NCI-H2081 (cell line): ENCODE measurements at regions not wholly inside any gene's neighbourhood (a gene's known extent, or its start where the extent isn't known, plus 50 kb on each side); places are given as distances from the start of the nearest gene placed in this dataset.

ENCODE experiments used
- DNase-seq, 2 experiments: peaks; one replicate each; lab custom pipeline; 2025; lab: John Stamatoyannopoulos, UW

GRCh38 chr3:95352471-95352870 is 1289.6 kb downstream of the NSUN3 start:
- DNase-seq = no peak

- no peak for DNase-seq
Observed at GRCh38 chr3:95354489-95354888, 1291.6 kb downstream of the NSUN3 start.

- DNase-seq = no peak
Observed at GRCh38 chr3:95356764-95357501, 1294.1 kb downstream of the NSUN3 start.

- no peak for DNase-seq
Observed at GRCh38 chr3:95387242-95388021, 1324.6 kb downstream of the NSUN3 start.

- no peak for DNase-seq
Observed at GRCh38 chr3:95389725-95390313, 1327.0 kb downstream of the NSUN3 start.

GRCh38 chr3:95394286-95394685 is 1331.4 kb downstream of the NSUN3 start:
- DNase-seq = no peak

GRCh38 chr3:95399585-95399984 is 1336.7 kb downstream of the NSUN3 start:
- no peak for DNase-seq

GRCh38 chr3:95401693-95402092 is 1338.8 kb downstream of the NSUN3 start:
- no peak for DNase-seq

GRCh38 chr3:95407709-95408463 is 1345.0 kb downstream of the NSUN3 start:
- no peak for DNase-seq

- no peak for DNase-seq
Observed at GRCh38 chr3:95408464-95408862, 1345.6 kb downstream of the NSUN3 start.

GRCh38 chr3:95418251-95418650 is 1355.4 kb downstream of the NSUN3 start:
- no peak for DNase-seq

GRCh38 chr3:95424279-95424678 is 1361.4 kb downstream of the NSUN3 start:
- DNase-seq = no peak

- no peak for DNase-seq
Observed at GRCh38 chr3:95434491-95434890, 1371.6 kb downstream of the NSUN3 start.

GRCh38 chr3:95437409-95437808 is 1374.5 kb downstream of the NSUN3 start:
- no peak for DNase-seq

GRCh38 chr3:95438274-95438673 is 1375.4 kb downstream of the NSUN3 start:
- DNase-seq = no peak

- no peak for DNase-seq
Observed at GRCh38 chr3:95442766-95443165, 1371.6 kb upstream of the EPHA6 start.

GRCh38 chr3:95449841-95450240 is 1364.6 kb upstream of the EPHA6 start:
- DNase-seq = no peak

- no peak for DNase-seq
Observed at GRCh38 chr3:95453242-95453641, 1361.2 kb upstream of the EPHA6 start.

- no peak for DNase-seq
Observed at GRCh38 chr3:95456835-95457234, 1357.6 kb upstream of the EPHA6 start.

GRCh38 chr3:95459706-95460105 is 1354.7 kb upstream of the EPHA6 start:
- no peak for DNase-seq

- DNase-seq = no peak
Observed at GRCh38 chr3:95460274-95460673, 1354.1 kb upstream of the EPHA6 start.

- no peak for DNase-seq
Observed at GRCh38 chr3:95462161-95462560, 1352.2 kb upstream of the EPHA6 start.
